GM20000 (cell line): ENCODE measurements at regions not wholly inside any gene's neighbourhood (a gene's known extent, or its start where the extent isn't known, plus 50 kb on each side); places are given as distances from the start of the nearest gene placed in this dataset.

Source experiments
- DNase-seq: peaks from one replicate; pipeline ENCODE4 v3.0.0; 2012; ENCODE audit warnings: low spot score
- CTCF ChIP-seq: IDR thresholded peaks from 2 replicates; pipeline ENCODE4 v1.5.1; 2012; ENCODE audit warnings: mild to moderate bottlenecking, control low read depth; ENCODE audit errors: extremely low read depth, missing control alignments

- DNase-seq = no peak
- no peak for TF ChIP-seq CTCF
These were observed 713.0 kb upstream of the GRM7 start for GRCh38 chr3:6147883-6148282.

GRCh38 chr3:6155650-6156338 lies 705.1 kb upstream of the GRM7 start:
- TF ChIP-seq CTCF = no peak
- no peak for DNase-seq

GRCh38 chr3:6165951-6166350 lies 695.0 kb upstream of the GRM7 start:
- TF ChIP-seq CTCF = no peak
- DNase-seq = no peak

- no peak for DNase-seq
These were observed 692.7 kb upstream of the GRM7 start for GRCh38 chr3:6168256-6168655.

GRCh38 chr3:6172871-6173642 lies 687.9 kb upstream of the GRM7 start:
- TF ChIP-seq CTCF = no peak
- DNase-seq = no peak

More at GRCh38 chr3:6168256-6168655, 692.7 kb upstream of the GRM7 start:
- no peak for TF ChIP-seq CTCF

GRCh38 chr3:6177417-6177816 lies 683.5 kb upstream of the GRM7 start:
- no peak for DNase-seq

More at GRCh38 chr3:6177417-6177816, 683.5 kb upstream of the GRM7 start:
- TF ChIP-seq CTCF = no peak
